OCI-LY3 (cell line): ENCODE measurements at regions not wholly inside any gene's neighbourhood (a gene's known extent, or its start where the extent isn't known, plus 50 kb on each side); places are given as distances from the start of the nearest gene placed in this dataset.

Source experiments
- CTCF ChIP-seq: fragments of 200-600, 300-600 bp; sonication (generic); IDR thresholded peaks from 2 replicates; pipeline ENCODE4 v1.5.1; 2014; ENCODE audit warnings: antibody characterized with exemption, low read length, low read depth
- EZH2phosphoT487 ChIP-seq: fragments of 200-600 bp; shearing (Covaris generic); IDR thresholded peaks from 2 replicates; pipeline ENCODE4 v1.6.1; 2018; ENCODE audit warnings: antibody characterized with exemption, mixed run types, low read depth

GRCh38 chrX:94695910-94696309 lies 1021.9 kb downstream of the FAM133A start:
- no peak for TF ChIP-seq CTCF
- no peak for TF ChIP-seq EZH2phosphoT487
